GM21737 (cell line): ENCODE measurements at regions not wholly inside any gene's neighbourhood (a gene's known extent, or its start where the extent isn't known, plus 50 kb on each side); places are given as distances from the start of the nearest gene placed in this dataset.

ENCODE experiments used
- ATAC-seq: cut with Tn5 transposase; IDR thresholded peaks from one replicate; pipeline ENCODE4 v1.9.1; 2021; ENCODE audit warnings: mild to moderate bottlenecking, moderate library complexity; ENCODE audit not compliant: unreplicated experiment

GRCh38 chr10:129353101-129353500 is 113.9 kb upstream of the MGMT start:
- ATAC-seq = no peak

DNA sequence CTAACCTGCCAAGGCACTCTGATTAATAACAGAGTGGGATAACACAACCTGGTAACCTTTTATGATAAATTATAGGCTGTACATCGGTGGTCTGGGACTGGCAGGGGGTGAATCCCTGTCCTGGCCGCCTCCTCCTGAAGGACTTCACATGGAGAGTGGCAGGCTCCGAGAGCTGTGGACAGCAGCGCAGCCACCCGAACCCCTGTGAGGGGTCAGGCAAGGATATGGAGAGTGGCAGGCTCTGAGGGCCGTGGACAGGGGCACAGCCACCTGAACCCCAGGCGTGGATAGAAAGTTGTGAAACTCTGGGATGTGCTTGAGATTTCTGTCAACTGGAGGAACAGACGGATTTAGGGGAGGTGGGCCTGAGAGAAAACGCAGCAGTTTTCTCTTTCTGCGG is 107.0 kb upstream of the MGMT start:
- no peak for ATAC-seq

DNA sequence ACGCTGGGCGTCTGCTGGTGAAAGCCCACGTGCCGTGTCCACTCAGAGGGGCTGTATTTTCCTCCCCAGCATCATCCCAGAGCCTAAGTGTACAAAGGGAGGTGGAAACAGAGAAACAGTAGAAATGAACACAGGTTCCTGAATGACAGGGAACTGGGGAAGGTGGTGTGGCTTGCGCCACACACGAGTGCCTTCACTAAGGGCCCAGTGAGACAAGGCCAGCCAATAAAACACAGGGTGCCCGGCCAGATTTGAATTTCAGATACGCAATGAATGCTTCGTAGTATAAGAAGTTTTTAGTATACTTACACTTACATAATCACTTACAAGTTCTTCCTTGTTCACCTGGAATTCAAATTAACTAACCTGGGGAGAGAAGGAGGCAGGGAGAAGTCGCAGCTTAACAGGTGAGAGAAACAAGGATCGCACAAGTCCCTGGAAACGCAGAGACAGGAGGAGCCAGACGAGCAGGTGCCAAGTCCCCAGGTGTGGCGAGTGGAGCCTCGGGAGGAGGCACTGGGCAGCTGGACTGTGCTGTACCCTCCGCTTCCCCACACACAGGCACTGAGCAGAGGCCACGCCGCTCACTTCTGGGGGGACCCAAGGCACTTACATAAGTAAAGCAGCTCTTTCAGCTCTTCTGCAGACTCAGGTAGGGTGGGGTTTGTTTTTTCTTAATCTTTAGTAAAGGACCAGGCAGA is 105.2 kb upstream of the MGMT start:
- ATAC-seq = no peak

- ATAC-seq = no peak
These were observed 102.1 kb upstream of the MGMT start for GRCh38 chr10:129364949-129365348.

DNA sequence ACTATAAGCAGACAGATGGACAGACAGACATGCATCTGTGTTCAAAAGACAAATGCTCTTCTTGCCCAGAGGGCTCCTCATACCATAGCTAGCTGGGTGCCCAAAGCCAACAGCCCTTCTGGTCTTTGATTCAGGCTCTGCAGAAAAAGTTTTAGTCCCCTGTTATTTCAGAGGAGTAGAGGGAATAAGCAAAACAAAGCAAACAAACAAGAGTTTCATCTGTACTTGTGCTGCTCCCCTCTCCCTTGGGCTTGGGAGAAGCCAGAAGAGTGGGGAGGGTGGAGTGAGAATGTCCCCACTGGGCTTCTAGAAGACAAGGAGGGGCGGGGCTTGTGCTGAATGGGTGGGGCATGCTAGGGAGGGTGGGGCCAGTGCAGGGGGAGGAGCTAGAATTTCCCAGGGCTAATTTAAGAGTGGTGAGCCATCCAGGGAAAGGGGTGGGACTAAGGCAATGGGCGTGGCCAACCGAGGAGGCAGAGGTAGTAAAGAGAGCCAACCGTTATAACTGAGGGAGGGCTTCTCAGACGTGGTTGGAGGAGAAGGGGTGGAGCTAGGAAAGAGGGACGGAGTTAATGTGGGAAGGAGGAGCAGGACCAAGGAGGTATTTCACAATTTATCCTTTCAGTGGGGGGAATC is 101.2 kb upstream of the MGMT start:
- no peak for ATAC-seq

DNA sequence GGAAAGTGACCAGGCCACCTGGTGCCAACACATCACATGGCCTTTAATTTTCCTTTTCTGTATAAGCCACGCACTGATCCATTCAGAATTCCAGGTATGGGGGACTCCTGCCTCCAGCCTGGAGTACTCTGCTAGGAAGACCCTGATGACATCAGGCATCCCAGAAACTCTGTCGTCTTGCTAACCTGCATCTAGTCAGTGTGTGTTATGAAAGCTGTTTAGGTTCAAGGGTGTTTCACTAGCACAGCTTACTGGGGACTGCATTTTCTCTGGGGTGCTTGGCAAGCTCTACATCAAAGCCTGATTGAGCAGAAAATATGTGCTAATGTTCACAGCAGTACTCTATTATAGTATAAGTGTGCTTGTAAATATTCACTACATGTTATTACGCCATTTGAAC is 100.6 kb upstream of the MGMT start:
- ATAC-seq = no peak

DNA sequence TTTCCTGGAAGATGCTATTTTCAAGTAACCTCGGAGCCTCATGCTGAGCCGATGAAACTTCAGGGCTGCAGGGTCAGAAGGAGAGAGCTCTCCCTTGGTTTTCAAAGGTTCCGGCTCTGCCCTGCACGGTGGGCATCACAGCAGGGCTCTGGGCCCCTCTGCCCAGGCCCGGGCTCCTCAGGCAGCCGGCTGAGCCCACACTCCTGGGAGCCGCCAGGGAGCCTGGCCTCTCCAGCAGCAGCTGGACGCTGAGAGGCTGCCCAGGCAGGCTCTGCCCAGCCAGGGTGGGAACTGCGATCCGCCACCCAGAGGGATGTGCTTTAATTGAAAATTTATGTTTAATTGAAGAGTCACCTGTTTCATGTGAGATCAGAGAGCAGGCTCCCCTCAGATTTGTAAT is 97.5 kb upstream of the MGMT start:
- ATAC-seq = no peak

DNA sequence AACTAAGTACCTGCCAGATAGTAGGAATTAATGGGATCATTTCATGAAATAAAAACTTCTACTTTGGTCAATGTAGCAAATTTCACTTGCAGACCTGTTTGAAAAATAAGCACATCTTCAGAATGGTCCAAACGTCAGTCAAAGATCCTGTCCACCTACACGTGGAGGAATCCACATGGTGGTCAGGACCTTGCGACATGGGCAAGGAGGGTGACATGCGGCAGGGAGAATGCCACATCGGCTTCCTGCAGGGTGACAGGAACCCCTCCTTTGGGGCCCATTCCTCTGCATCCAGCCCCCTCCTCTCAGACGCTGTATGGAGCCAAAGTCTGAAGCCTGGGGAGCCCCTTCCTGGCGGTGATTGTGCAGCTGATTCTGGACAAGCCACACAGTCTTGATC is 95.5 kb upstream of the MGMT start:
- no peak for ATAC-seq

DNA sequence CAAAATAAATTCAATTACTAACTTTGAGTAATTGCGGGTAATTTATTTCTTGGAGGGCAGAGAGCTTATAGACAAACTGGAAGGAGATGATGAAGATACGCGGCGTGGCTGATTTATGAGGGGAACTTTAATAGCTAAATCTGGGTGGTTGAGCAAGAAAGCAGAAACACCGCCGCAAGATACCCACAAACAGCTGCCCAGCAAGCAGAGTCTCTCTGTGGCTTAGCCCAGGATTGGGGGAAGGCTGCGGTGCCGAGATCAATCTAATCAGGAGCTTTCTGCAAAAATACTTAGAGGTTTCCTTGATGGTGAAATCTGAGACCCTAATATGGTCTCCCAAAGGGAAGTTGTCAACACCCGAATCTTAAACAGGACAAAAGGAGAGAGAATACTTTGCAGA is 94.9 kb upstream of the MGMT start:
- ATAC-seq = no peak

- no peak for ATAC-seq
These were observed 93.8 kb upstream of the MGMT start for GRCh38 chr10:129373231-129373630.

DNA sequence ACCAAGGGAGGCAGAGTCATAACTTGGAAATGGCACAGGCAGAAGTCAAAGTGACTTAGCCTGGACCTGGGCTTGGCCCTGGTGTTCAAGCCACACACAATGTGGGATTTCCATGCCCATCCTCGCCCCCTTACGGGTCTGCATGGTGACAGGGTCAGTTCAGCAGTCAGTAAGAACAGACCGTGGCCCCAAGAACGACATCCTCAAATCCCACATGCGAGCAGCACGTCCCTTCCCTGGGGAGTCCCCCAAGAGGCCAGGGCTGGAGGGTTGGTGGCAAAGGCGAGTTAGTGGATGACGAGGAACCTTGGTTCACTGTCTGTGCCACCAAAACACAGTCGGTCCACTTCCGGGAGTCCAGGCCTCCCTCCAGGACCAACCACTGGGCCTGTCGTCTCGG is 93.3 kb upstream of the MGMT start:
- ATAC-seq = no peak

GRCh38 chr10:129375171-129375570 is 91.9 kb upstream of the MGMT start:
- ATAC-seq = no peak

DNA sequence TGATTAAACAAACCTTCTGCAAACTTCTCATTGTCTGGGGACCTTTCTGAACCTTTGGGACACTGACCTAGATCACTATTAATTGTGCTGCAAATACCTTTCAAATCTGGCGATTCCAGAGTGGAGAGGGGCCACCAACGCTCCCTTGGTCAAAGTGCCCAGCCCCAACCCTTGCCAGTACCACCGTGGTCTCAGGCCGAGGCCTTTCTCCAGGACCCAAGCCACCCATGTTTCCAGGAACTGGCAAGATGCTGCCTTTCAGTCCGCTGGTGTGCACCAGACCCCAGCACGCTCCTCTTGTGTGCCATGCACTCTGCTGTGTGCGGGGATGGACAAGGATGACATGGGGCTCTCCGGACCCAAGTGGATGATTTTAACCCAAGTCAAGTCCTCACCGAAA is 91.1 kb upstream of the MGMT start:
- no peak for ATAC-seq

GRCh38 chr10:129380279-129380678 is 86.8 kb upstream of the MGMT start:
- no peak for ATAC-seq

DNA sequence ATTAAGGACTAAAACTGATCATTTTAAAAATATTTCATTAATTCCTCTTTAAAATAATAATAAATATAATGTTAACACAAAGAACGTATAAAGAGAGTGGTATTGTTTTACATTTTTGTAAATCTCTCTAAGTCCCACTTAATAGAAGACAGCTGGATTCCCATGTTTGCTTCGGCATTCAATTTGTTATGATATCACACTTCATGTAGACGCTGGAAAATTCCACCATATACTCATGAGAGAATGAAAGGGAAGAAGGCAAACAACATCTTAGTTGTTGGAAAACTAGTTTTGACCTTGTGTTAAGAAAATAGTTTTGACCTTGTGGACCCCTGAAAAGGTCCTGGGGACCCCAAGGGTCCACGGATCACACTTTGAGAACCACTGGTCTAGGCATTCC is 85.3 kb upstream of the MGMT start:
- no peak for ATAC-seq

- no peak for ATAC-seq
These were observed 84.6 kb upstream of the MGMT start for GRCh38 chr10:129382401-129382800.

- ATAC-seq = no peak
These were observed 83.4 kb upstream of the MGMT start for GRCh38 chr10:129383651-129384050.

- no peak for ATAC-seq
These were observed 81.4 kb upstream of the MGMT start for GRCh38 chr10:129385600-129385999.

- no peak for ATAC-seq
These were observed 80.4 kb upstream of the MGMT start for GRCh38 chr10:129386415-129387257.

GRCh38 chr10:129387258-129387525 is 79.8 kb upstream of the MGMT start:
- no peak for ATAC-seq

DNA sequence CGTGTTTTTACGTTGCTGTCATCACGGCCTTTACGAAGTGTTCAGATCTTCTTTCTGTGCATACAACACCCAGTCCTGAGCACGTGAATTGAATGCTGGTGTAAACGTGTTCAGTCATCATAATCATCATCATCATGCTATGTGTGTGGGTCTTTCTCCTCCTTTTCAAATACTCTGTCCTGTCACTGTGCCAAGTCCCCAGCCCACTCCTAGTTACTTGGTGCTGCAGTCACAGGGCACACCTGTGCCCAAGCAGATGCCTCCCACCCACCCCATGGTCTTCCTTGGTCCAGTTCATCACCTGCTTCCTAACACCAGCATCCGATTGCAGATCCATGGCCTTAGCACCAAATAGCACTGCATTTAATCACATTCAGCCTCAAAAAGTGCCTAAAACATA is 78.6 kb upstream of the MGMT start:
- ATAC-seq = no peak

DNA sequence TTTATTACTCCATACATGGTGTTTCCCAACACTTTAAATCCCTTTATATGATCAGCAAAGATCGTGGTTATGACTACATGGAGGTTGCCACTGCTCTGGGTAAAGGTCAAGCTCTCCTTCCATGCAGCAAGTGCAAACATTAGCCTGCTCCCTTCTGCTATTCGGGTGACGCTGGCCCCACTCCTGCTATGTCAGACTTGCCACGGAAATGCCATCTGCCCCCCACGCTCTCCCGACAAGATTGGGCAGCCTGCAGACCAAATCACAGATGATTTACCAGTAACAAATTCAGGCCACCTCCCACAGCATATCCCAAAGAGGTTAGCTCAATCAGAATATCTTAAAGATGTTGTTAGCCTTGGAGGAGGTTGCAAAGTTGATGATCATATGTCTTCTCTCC is 77.8 kb upstream of the MGMT start:
- ATAC-seq = no peak
